ENCODE measurements at regions not wholly inside any gene's neighbourhood (a gene's known extent, or its start where the extent isn't known, plus 50 kb on each side); places are given as distances from the start of the nearest gene placed in this dataset.

DNA sequence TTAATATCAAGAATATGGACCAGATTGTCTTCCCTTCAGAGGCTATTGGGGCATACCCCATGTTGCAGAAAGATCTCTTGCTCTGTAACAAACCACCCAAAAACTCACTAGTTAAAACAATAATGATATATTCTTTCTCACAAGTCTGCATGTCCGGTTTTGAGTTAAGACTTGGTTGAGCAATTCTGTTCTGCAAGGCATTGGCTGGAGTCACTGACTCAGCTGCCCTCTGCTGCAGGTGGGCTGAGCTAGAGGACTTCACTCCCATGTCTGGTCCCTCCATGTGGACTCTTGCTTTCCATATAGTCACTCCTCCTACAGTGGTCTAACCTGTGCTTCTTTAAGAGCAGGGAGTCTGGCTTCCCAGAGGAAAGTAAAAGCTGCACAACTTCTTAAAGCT lies 73.4 kb downstream of the ESM1 start:
- Histone ChIP-seq H3K4me1 (no peaks in the 10 kb centered on the region), H3K27ac (replicated peaks in 1 of 4) (no peak overlapping the region), H3K9me3 (no peaks in the 10 kb centered on the region), H3K27me3 (peaks cover 0 to 4% (median 0%) of the 10 kb centered on the region in 4 donors), H3K36me3 (no peaks in the 10 kb centered on the region), H3K4me3 (no peak overlapping the region)
- TF ChIP-seq, protein P1, sequence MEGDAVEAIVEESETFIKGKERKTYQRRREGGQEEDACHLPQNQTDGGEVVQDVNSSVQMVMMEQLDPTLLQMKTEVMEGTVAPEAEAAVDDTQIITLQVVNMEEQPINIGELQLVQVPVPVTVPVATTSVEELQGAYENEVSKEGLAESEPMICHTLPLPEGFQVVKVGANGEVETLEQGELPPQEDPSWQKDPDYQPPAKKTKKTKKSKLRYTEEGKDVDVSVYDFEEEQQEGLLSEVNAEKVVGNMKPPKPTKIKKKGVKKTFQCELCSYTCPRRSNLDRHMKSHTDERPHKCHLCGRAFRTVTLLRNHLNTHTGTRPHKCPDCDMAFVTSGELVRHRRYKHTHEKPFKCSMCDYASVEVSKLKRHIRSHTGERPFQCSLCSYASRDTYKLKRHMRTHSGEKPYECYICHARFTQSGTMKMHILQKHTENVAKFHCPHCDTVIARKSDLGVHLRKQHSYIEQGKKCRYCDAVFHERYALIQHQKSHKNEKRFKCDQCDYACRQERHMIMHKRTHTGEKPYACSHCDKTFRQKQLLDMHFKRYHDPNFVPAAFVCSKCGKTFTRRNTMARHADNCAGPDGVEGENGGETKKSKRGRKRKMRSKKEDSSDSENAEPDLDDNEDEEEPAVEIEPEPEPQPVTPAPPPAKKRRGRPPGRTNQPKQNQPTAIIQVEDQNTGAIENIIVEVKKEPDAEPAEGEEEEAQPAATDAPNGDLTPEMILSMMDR (IDR thresholded peaks at IDR 0.05), result no peak
- no peak for TF ChIP-seq EP300 (IDR thresholded peaks at IDR 0.05)
- TF ChIP-seq POLR2A (IDR thresholded peaks at IDR 0.05; ENCODE audit: low read depth), result no peak
- no peak for TF ChIP-seq POLR2AphosphoS5 (IDR thresholded peaks at IDR 0.05)
- WGBS, result 71% methylated on average over 1 of the region's 1 CpG
- intact Hi-C loops (cut with DNase I), result no loop called here
- peak; percentile 74 for DNase-seq (ENCODE audit: extremely low spot score)

DNA sequence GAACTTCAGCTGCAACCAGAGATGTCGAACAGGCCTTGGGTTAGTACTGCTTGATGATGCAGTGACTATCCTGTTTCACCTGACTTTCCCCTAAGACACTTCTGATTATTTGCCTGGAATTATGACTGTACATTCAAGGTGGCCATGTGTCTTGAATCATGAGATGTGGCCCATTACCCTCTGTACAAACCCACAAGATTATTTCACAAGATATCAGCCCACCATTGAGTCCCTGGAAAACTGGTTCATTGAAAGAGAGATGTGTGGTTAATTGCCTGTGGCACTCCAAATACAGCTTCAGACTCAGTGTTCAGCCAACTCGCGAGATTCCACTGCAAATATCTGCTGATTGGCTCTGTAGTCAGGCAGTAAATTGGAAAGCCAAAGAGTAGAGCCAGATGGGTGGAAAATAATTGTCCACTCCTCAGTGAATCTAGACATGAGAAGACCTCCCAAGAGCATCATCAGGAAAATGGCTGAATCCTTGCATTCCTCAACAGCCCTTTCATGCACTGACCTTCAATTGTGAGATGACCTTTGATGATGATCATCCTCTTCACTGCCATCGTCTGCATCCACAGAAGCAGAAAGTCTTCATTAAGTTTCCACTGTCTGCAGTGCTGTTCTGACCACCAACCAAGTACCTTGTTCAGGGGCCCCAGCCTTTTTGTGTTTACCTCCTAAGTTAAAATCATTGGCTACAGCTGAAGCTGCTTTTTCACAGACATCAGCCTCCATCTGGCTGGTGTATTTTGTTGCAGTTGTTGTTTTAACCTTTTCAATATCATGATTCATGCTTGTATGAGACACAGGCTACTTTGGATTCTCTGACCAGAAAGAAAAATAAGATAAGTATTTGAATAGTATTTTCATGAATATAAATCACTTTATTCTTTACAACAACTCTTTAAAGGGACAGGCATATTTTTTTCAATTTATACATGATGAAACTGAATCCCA lies 75.2 kb downstream of the ESM1 start:
- WGBS, result 71% methylated on average over 4 of the region's 4 CpGs
- peaks cover 0 to 4% (median 0%) of the 10 kb centered on the region in 4 donors for H3K27me3 ChIP-seq
- no peak overlapping the region for H3K4me3 ChIP-seq
- no peaks in the 10 kb centered on the region for H3K9me3 ChIP-seq
- H3K27ac ChIP-seq (replicated peaks in 1 of 4), result no peak overlapping the region
- H3K36me3 ChIP-seq, result no peaks in the 10 kb centered on the region
- peak; percentile 81 for DNase-seq (ENCODE audit: extremely low spot score)
- intact Hi-C loops (cut with DNase I), result loop anchor here (5.0 kb wide), 1 partner anchor 247 kb away; no protein-coding TSS in a partner anchor
- no peaks in the 10 kb centered on the region for H3K4me1 ChIP-seq
- TF ChIP-seq, protein P1 (IDR thresholded peaks at IDR 0.05), result no peak
- no peak for TF ChIP-seq EP300 (IDR thresholded peaks at IDR 0.05)
- TF ChIP-seq POLR2AphosphoS5 (IDR thresholded peaks at IDR 0.05), result no peak
- TF ChIP-seq POLR2A (IDR thresholded peaks at IDR 0.05; ENCODE audit: low read depth), result no peak

DNA sequence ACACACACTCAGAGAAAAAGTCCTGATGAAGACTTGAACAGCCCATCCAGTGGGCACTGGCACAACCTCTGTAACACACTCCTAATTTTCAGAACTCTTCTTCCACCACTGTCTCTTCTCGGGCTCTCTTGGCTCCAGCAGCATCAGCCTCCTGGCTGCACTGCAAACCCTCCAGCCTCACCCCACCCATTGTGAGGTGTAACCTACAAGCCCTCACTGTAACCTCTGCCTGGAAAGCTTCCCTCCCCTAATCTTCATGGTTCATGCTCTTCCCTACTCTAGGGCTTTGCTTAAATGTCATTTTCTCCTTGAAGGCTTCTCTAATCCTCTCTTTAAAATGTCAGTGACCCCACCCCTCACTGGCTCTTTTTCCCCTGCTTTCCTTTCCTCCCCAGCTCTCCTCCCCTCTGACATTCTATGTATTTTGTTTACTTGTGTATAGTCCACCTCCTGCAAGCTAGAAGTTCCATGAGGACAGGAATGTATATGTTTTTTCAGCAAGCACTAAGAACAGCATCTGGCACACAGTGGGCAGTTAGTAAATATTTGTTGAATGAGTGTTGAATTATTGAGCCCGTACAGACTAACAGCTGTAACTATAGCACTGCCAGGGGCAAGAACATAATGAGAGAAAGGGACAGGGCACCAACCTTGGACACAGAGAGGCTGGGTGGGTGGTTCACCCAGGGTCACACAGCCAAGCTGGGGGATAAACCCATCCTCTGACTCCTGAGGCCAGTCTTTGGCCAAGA lies 76.4 kb downstream of the ESM1 start:
- WGBS, result 60% methylated on average over 2 of the region's 2 CpGs
- intact Hi-C loops (cut with DNase I), result loop anchor here (5.0 kb wide), 1 partner anchor 248 kb away; no protein-coding TSS in a partner anchor

DNA sequence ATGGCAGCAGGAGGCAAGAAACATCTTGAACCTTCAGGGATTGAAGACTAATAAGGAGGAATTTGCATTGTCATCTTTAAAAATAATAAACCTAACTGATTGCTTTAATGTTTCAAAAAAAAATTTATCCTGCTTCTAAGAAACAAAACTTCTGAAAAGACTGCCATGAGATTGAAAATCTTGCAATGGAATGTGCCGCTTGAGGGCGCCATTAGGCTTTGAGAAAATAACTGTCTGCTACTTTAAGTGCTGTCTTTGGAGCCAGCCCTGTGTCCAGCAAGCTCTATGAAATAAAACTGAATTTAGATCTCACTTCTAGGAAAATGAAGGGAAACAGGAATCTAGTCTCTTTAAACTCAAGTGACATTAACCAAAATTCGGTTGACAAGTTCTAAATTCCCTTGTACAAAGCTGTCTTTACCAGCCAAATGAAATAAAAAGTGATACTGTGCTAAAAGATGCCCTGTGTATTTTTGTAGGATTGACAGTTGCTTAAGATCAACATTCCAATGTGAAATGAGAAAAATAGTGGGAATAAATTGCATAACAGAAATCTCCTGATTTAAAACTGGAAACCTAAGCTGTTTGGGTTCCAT lies 79.4 kb downstream of the ESM1 start:
- Histone ChIP-seq H3K27ac (replicated peaks in 1 of 4) (no peak overlapping the region), H3K9me3 (no peaks in the 10 kb centered on the region), H3K27me3 (peaks cover 0 to 8% (median 0%) of the 10 kb centered on the region in 4 donors), H3K36me3 (no peaks in the 10 kb centered on the region), H3K4me3 (no peak overlapping the region), H3K4me1 (peaks cover 0 to 2% (median 0%) of the 10 kb centered on the region in 4 donors)
- 8% methylated on average over 3 of the region's 3 CpGs for WGBS
- DNase-seq (ENCODE audit: extremely low spot score), result peak; percentile 92
- no peak for TF ChIP-seq POLR2A (IDR thresholded peaks at IDR 0.05; ENCODE audit: low read depth)
- TF ChIP-seq, protein P1 (IDR thresholded peaks at IDR 0.05), result peak; percentile 45 to 61 (median 55)
- intact Hi-C loops (cut with DNase I), result loop anchor here (5.0 kb wide), 1 partner anchor 251 kb away; no protein-coding TSS in a partner anchor

More for the DNA sequence above, 76.4 kb downstream of the ESM1 start:
- peak; percentile 78 for DNase-seq (ENCODE audit: extremely low spot score)
- H3K4me3 ChIP-seq, result no peak overlapping the region
- TF ChIP-seq, protein P1 (IDR thresholded peaks at IDR 0.05), result no peak
- TF ChIP-seq POLR2A (IDR thresholded peaks at IDR 0.05; ENCODE audit: low read depth), result no peak
- TF ChIP-seq POLR2AphosphoS5 (IDR thresholded peaks at IDR 0.05), result no peak
- TF ChIP-seq EP300 (IDR thresholded peaks at IDR 0.05), result no peak
- H3K27ac ChIP-seq (replicated peaks in 1 of 4), result no peak overlapping the region
- H3K27me3 ChIP-seq, result peaks cover 0 to 6% (median 0%) of the 10 kb centered on the region in 4 donors
- H3K36me3 ChIP-seq, result no peaks in the 10 kb centered on the region
- H3K4me1 ChIP-seq, result no peaks in the 10 kb centered on the region
- H3K9me3 ChIP-seq, result no peaks in the 10 kb centered on the region

Data from esophagus muscularis mucosa (tissue), 4 donors.